ENCODE measurements at regions not wholly inside any gene's neighbourhood (a gene's known extent, or its start where the extent isn't known, plus 50 kb on each side); places are given as distances from the start of the nearest gene placed in this dataset.

DNA sequence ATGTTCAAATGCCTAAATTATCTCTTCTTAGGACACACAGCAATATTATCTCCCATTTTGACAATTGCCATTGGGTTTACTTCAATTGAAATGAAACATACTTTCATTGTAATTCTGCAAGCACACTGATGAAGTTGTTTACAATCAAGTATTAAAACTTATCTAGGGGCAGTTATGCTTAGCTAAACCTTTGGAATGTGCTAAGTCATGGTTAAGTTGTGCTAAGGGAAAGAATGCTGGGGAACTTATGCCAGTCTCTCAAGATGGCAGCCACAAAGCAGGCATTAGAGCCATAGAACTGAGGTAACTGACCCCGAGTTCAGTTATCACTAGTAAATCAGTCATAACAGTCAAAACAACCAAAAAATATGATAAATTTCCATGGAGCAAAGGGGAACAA, 59.1 kb upstream of the NT5E start:
- TF ChIP-seq CTCF (IDR thresholded peaks at IDR 0.05) (no peak), POLR2A (IDR thresholded peaks at IDR 0.05) (no peak), EP300 (IDR thresholded peaks at IDR 0.05) (no peak)

Measured in ovary (tissue), 3 donors.